NCI-H2029 treated with DMSO at 0.1 percent for 48 hours (cell line): ENCODE measurements at regions not wholly inside any gene's neighbourhood (a gene's known extent, or its start where the extent isn't known, plus 50 kb on each side); places are given as distances from the start of the nearest gene placed in this dataset.
"Not testable (repeated sequence)": the region's sequence is repeated elsewhere in the genome, so short reads cannot be mapped to it uniquely, and the experiment has no call there.

ENCODE experiments used
- DNase-seq: peaks from one replicate; lab custom pipeline; 2025; lab: John Stamatoyannopoulos, UW

GRCh38 chr6:164072240-164072666, 657.7 kb downstream of the QKI start:
- no peak for DNase-seq

- DNase-seq: no peak
Measured at GRCh38 chr6:164069350-164069990, 655.0 kb downstream of the QKI start.

GRCh38 chr6:164068527-164068926, 654.0 kb downstream of the QKI start:
- no peak for DNase-seq

GRCh38 chr6:164066766-164067165, 652.2 kb downstream of the QKI start:
- no peak for DNase-seq

- no peak for DNase-seq
Measured at GRCh38 chr6:164066335-164066734, 651.8 kb downstream of the QKI start.

- no peak for DNase-seq
Measured at GRCh38 chr6:164063346-164063745, 648.8 kb downstream of the QKI start.

- no peak for DNase-seq
Measured at GRCh38 chr6:164062872-164063271, 648.4 kb downstream of the QKI start.

GRCh38 chr6:164057876-164058275, 643.4 kb downstream of the QKI start:
- no peak for DNase-seq

- no peak for DNase-seq
Measured at GRCh38 chr6:164051427-164051826, 636.9 kb downstream of the QKI start.

GRCh38 chr6:164049517-164049988, 635.0 kb downstream of the QKI start:
- no peak for DNase-seq

- no peak for DNase-seq
Measured at GRCh38 chr6:164048840-164049516, 634.5 kb downstream of the QKI start.

GRCh38 chr6:164045082-164045481, 630.6 kb downstream of the QKI start:
- DNase-seq: no peak

- DNase-seq: not testable (repeated sequence)
Measured at GRCh38 chr6:164043656-164044055, 629.1 kb downstream of the QKI start.

GRCh38 chr6:164042212-164042611, 627.7 kb downstream of the QKI start:
- DNase-seq: no peak

GRCh38 chr6:164040994-164041393, 626.5 kb downstream of the QKI start:
- DNase-seq: no peak

GRCh38 chr6:164039954-164040375, 625.4 kb downstream of the QKI start:
- no peak for DNase-seq

- DNase-seq: no peak
Measured at GRCh38 chr6:164037171-164037870, 622.8 kb downstream of the QKI start.

- DNase-seq: peak; percentile 91
Measured at GRCh38 chr6:164035900-164036485, 621.5 kb downstream of the QKI start.

GRCh38 chr6:164034602-164035140, 620.2 kb downstream of the QKI start:
- DNase-seq: no peak

GRCh38 chr6:164025180-164025579, 610.7 kb downstream of the QKI start:
- no peak for DNase-seq

GRCh38 chr6:164023535-164023934, 609.0 kb downstream of the QKI start:
- DNase-seq: no peak

- no peak for DNase-seq
Measured at GRCh38 chr6:164022632-164023031, 608.1 kb downstream of the QKI start.
